A549 (cell line): ENCODE measurements at regions not wholly inside any gene's neighbourhood (a gene's known extent, or its start where the extent isn't known, plus 50 kb on each side); places are given as distances from the start of the nearest gene placed in this dataset.

Experiments used
- ATAC-seq, 2 experiments: fragments of 200-7000 bp in 1 of 2; fragments of >200 bp in 1 of 2; cut with Nextera tagmentation in 1 of 2; cut with Tn5 transposase in 1 of 2; 3 replicates each; pipeline versions ENCODE4 v1.8.0 to v1.9.1; 2018 to 2020; ENCODE audit warnings: mild to moderate bottlenecking in 1 of 2, moderate library complexity in 1 of 2
- CTCF ChIA-PET: fragments of 300-600 bp; sonication (Branson Sonifier 250); formaldehyde crosslinking; extraction: SDS; loops from one replicate; lab custom pipeline; 2021; ENCODE audit warnings: antibody characterized with exemption, inconsistent platforms; lab: Yijun Ruan, JAX
- POLR2A ChIA-PET: fragments of 350-600 bp; formaldehyde crosslinking; extraction: SDS; loops from one replicate; lab custom pipeline; 2021; ENCODE audit warnings: antibody characterized with exemption, inconsistent platforms; lab: Yijun Ruan, JAX
- DNase-seq, 2 experiments: peaks; one replicate each; pipeline versions ENCODE4 v3.0.0 to v3.0.0-alpha.2; 2011 to 2016; ENCODE audit warnings: low read depth in 1 of 2, low spot score in 1 of 2
- FAIRE-seq: peaks from 2 replicates; lab custom pipeline; 2011; peaks lifted over from hg19 to GRCh38; lab: Jason Lieb, UNC
- H3K27ac ChIP-seq, 2 experiments: fragments of >200 bp; sonication (Bioruptor Twin); formaldehyde crosslinking; 3 replicates each; pipeline ENCODE4 v1.5.1; 2016 to 2017
- H3K4me1 ChIP-seq: fragments of >200 bp; sonication (Bioruptor Twin); formaldehyde crosslinking; 3 replicates; pipeline ENCODE4 v1.6.1; 2016
- H3K4me2 ChIP-seq: fragments of >200 bp; sonication (Bioruptor Twin); formaldehyde crosslinking; 3 replicates; pipeline ENCODE4 v1.6.1; 2016
- H3K4me3 ChIP-seq: fragments of >200 bp; sonication (Bioruptor Twin); formaldehyde crosslinking; 3 replicates; pipeline ENCODE4 v1.5.1; 2016
- H3K9me3 ChIP-seq: fragments of >200 bp; sonication (Bioruptor Twin); formaldehyde crosslinking; 3 replicates; pipeline ENCODE4 v1.6.1; 2016
- BHLHE40 ChIP-seq: IDR thresholded peaks from 2 replicates; pipeline ENCODE4 v1.6.1; 2012; ENCODE audit warnings: low read depth, low read length, inconsistent platforms
- CEBPB ChIP-seq, 2 experiments: fragments of >200 bp in 1 of 2; sonication (Bioruptor Twin) in 1 of 2; formaldehyde crosslinking in 1 of 2; IDR thresholded peaks; 2 replicates each; pipeline ENCODE4 v1.6.1; 2012 to 2016
- EHMT2 ChIP-seq: fragments of 200-600 bp; sonication (generic); IDR thresholded peaks from 2 replicates; pipeline ENCODE4 v1.6.1; 2016; ENCODE audit warnings: antibody characterized with exemption, low read depth, mild to moderate bottlenecking, moderate library complexity
- HMGXB4 ChIP-seq: fragments of 250-450 bp; sonication (Bioruptor Pico); IDR thresholded peaks from 2 replicates; pipeline ENCODE4 v1.5.0; 2021; ENCODE audit warnings: mild to moderate bottlenecking, moderate library complexity, borderline replicate concordance
- HOXB13 ChIP-seq: fragments of 250-450 bp; sonication (Bioruptor Pico); IDR thresholded peaks from 2 replicates; pipeline ENCODE4 v1.5.0; 2020; ENCODE audit warnings: low read depth, mild to moderate bottlenecking, moderate library complexity
- MAFK ChIP-seq: fragments of 450-650 bp; IDR thresholded peaks from 2 replicates; pipeline ENCODE4 v1.6.1; 2014; ENCODE audit not compliant: partially characterized antibody
- NPAS2 ChIP-seq: fragments of 250-450 bp; sonication (Bioruptor Pico); IDR thresholded peaks from 2 replicates; pipeline ENCODE4 v1.8.0; 2022; ENCODE audit warnings: mild to moderate bottlenecking, moderate library complexity, borderline replicate concordance
- NR3C1 ChIP-seq: fragments of >200 bp; sonication (Bioruptor Twin); formaldehyde crosslinking; IDR thresholded peaks from 3 replicates; pipeline ENCODE4 v1.6.1; 2017
- PHF8 ChIP-seq: fragments of 200-600 bp; sonication (generic); IDR thresholded peaks from 2 replicates; pipeline ENCODE4 v1.6.1; 2016; ENCODE audit warnings: low read depth, mild to moderate bottlenecking, antibody characterized with exemption, moderate library complexity, borderline replicate concordance
- RFX5 ChIP-seq: fragments of 450-650 bp; IDR thresholded peaks from 2 replicates; pipeline ENCODE4 v1.7.1; 2014; ENCODE audit warnings: antibody characterized with exemption, mild to moderate bottlenecking, moderate library complexity
- RNF2 ChIP-seq: fragments of 200-600 bp; sonication (generic); IDR thresholded peaks from 2 replicates; pipeline ENCODE4 v1.6.1; 2016; ENCODE audit warnings: low read depth, mild to moderate bottlenecking, antibody characterized with exemption, moderate library complexity, borderline replicate concordance
- TFCP2L1 ChIP-seq: fragments of 250-450 bp; sonication (Bioruptor Pico); IDR thresholded peaks from 2 replicates; pipeline ENCODE4 v1.5.0; 2021; ENCODE audit warnings: mild to moderate bottlenecking
- TP53 ChIP-seq: fragments of 250-450 bp; sonication (Bioruptor Pico); IDR thresholded peaks from 2 replicates; pipeline ENCODE4 v1.5.0; 2021; ENCODE audit warnings: mild to moderate bottlenecking, moderate library complexity
- ZSCAN20 ChIP-seq: fragments of 250-450 bp; sonication (Bioruptor Pico); IDR thresholded peaks from 2 replicates; pipeline ENCODE4 v1.8.0; 2022; ENCODE audit warnings: mild to moderate bottlenecking, moderate library complexity
- WGBS: methylation state at CpG from one replicate; pipeline ENCODE4 v1.1.6; 2017; ENCODE audit errors: missing lambda C conversion rate; 5-methylcytosine and 5-hydroxymethylcytosine counted together
- TF ChIP-seq, protein P1 (sequence below): fragments of 450-650 bp; IDR thresholded peaks from 2 replicates; pipeline ENCODE4 v1.6.1; 2014; ENCODE audit warnings: antibody characterized with exemption
- TF ChIP-seq, protein P2 (sequence below): IDR thresholded peaks from 2 replicates; pipeline ENCODE4 v1.6.1; 2012; ENCODE audit warnings: low read depth, borderline replicate concordance
- TF ChIP-seq, protein P3 (sequence below): fragments of >200 bp; sonication (Bioruptor Twin); formaldehyde crosslinking; IDR thresholded peaks from 3 replicates; pipeline ENCODE4 v1.5.1; 2016

- CTCF ChIA-PET = interaction anchor here (1.1 to 1.3 kb wide), 2 partner anchors 11 to 12 kb away, joined by 3 read pairs; no protein-coding TSS in a partner anchor
- ATAC-seq = no peak
- no peak for DNase-seq
- POLR2A ChIA-PET = interaction anchor here (0.6 kb wide), 1 partner anchor 248 kb away, joined by 10 read pairs; no protein-coding TSS in a partner anchor
- no peak for FAIRE-seq
- TF ChIP-seq CEBPB (IDR thresholded peaks at IDR 0.05) = no peak
- TF ChIP-seq BHLHE40 = no peak
- no peak for TF ChIP-seq HMGXB4 (CRISPR knock-in tag)
- TF ChIP-seq TFCP2L1 (CRISPR knock-in tag) = no peak
- Histone ChIP-seq H3K4me3 (no peak overlapping the region), H3K4me1 (no peaks in the 10 kb centered on the region), H3K4me2 (no peak overlapping the region), H3K9me3 (no peaks in the 10 kb centered on the region), H3K27ac (no peak overlapping the region)
- 86% methylated on average over 4 of the region's 4 CpGs for WGBS
These were observed 96.0 kb upstream of the MDM1 start for GRCh38 chr12:68428211-68428610.

- Histone ChIP-seq H3K4me1 (no peaks in the 10 kb centered on the region), H3K4me2 (no peak overlapping the region), H3K4me3 (no peak overlapping the region), H3K27ac (no peak overlapping the region), H3K9me3 (no peaks in the 10 kb centered on the region)
- 62% methylated on average over 6 of the region's 6 CpGs for WGBS
- ChIA-PET CTCF (interaction anchor here (1.1 kb wide), 1 partner anchor 11 kb away, joined by 3 read pairs; no protein-coding TSS in a partner anchor), POLR2A (no interaction called here)
- FAIRE-seq (no peak), ATAC-seq (0 out of 6 replicates have a peak, but pooled peaks of 1 of the 2 experiments have one; percentile 30), DNase-seq (no peak)
- TF ChIP-seq, protein P1, sequence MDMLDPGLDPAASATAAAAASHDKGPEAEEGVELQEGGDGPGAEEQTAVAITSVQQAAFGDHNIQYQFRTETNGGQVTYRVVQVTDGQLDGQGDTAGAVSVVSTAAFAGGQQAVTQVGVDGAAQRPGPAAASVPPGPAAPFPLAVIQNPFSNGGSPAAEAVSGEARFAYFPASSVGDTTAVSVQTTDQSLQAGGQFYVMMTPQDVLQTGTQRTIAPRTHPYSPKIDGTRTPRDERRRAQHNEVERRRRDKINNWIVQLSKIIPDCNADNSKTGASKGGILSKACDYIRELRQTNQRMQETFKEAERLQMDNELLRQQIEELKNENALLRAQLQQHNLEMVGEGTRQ = no peak
- TF ChIP-seq NPAS2 (CRISPR knock-in tag) = no peak
- no peak for TF ChIP-seq BHLHE40
- TF ChIP-seq PHF8 = no peak
- TF ChIP-seq, protein P2, sequence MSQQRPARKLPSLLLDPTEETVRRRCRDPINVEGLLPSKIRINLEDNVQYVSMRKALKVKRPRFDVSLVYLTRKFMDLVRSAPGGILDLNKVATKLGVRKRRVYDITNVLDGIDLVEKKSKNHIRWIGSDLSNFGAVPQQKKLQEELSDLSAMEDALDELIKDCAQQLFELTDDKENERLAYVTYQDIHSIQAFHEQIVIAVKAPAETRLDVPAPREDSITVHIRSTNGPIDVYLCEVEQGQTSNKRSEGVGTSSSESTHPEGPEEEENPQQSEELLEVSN = no peak
- TF ChIP-seq HMGXB4 (CRISPR knock-in tag) = no peak
- TF ChIP-seq NR3C1 = no peak
- TF ChIP-seq RFX5 = no peak
- TF ChIP-seq MAFK = no peak
- TF ChIP-seq CEBPB (IDR thresholded peaks at IDR 0.05) = no peak
- TF ChIP-seq EHMT2 = no peak
- no peak for TF ChIP-seq TP53 (CRISPR knock-in tag)
- no peak for TF ChIP-seq ZSCAN20 (CRISPR knock-in tag)
- TF ChIP-seq, protein P3, sequence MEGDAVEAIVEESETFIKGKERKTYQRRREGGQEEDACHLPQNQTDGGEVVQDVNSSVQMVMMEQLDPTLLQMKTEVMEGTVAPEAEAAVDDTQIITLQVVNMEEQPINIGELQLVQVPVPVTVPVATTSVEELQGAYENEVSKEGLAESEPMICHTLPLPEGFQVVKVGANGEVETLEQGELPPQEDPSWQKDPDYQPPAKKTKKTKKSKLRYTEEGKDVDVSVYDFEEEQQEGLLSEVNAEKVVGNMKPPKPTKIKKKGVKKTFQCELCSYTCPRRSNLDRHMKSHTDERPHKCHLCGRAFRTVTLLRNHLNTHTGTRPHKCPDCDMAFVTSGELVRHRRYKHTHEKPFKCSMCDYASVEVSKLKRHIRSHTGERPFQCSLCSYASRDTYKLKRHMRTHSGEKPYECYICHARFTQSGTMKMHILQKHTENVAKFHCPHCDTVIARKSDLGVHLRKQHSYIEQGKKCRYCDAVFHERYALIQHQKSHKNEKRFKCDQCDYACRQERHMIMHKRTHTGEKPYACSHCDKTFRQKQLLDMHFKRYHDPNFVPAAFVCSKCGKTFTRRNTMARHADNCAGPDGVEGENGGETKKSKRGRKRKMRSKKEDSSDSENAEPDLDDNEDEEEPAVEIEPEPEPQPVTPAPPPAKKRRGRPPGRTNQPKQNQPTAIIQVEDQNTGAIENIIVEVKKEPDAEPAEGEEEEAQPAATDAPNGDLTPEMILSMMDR = no peak
- TF ChIP-seq RNF2 = no peak
- no peak for TF ChIP-seq HOXB13 (CRISPR knock-in tag)
These were observed 96.8 kb upstream of the MDM1 start for GRCh38 chr12:68428724-68429501.
